Retina (tissue), 1 donor: ENCODE measurements at regions not wholly inside any gene's neighbourhood (a gene's known extent, or its start where the extent isn't known, plus 50 kb on each side); places are given as distances from the start of the nearest gene placed in this dataset.
"Not testable (repeated sequence)": the region's sequence is repeated elsewhere in the genome, so short reads cannot be mapped to it uniquely, and the experiment has no call there.

Experiments used
- DNase-seq: peaks from one replicate; pipeline ENCODE4 v3.0.0-alpha.2; 2016

DNA sequence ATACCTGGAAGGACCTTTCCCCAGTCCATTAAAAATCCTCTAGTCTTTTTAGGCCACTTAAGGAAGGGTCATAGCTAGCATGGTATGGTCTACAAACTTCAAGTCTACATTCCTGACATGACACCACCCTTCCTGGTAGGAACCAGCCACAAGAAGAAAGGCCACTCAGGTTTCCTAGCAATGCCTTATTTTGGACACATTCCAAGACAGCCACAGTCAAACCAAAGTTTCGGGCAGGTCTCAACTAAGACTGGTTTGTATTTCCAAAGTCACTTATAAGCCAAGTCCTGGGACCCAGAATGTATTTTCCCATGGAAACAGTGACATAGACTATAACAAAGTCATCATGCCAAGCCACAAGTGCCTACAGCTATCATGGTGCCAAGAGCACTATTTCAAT, 50.6 kb upstream of the SLC44A3 start:
- no peak for DNase-seq

DNA sequence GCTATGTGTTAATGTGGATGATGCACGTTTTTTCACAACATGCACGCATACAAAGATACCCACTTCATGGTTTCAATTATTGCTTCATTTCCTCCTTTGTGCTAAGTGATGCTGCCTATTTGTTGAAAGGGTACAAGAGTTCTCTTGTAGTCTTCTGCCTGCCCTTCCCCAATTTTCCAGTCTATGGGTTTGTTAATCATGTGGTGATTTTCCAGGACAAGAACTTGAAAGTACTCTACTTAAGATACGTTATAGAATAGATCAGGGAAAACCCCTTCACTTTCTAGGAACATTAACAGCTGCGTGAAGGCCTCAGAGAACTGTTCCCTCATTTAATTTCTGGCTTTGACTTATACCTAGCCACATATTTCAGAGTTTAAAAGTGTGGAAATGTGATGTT, 52.1 kb upstream of the SLC44A3 start:
- no peak for DNase-seq

DNA sequence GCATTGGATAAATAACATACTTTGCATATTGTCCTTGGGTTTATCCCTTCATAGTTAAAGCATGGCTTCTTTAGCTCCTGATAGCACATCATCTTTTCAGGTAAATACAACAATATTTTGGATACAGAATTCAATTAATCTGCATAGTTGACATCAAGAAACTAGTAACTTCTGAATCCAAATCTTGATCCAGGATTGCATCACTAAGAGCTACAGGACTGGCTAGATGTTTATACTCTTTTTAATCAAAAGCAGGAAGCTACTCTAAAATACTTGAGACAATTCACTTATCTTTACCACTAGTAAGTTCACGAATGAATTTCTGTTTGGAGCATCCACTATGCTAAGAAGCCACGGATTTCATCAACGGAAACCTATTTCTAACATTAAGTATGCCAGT, 54.2 kb upstream of the SLC44A3 start:
- DNase-seq, result no peak

DNA sequence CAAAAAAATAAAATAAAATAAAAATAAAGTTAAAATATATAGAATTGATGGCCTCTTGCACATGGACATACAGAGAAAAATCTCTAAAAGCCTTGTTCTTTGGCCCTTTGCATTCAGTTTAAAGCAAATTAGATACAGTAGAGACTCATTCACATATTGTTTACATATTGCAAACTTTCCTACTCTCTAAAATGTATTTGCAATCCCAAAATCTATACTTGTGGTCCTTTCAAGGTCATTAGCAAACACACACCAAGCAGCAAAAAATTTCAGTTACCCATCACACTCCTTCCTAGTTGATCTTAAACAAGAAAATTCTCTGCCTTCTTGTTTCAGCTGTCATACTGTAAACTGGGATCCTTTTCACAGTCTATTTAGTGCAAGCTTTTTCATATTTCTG, 61.0 kb upstream of the SLC44A3 start:
- DNase-seq, result no peak

DNA sequence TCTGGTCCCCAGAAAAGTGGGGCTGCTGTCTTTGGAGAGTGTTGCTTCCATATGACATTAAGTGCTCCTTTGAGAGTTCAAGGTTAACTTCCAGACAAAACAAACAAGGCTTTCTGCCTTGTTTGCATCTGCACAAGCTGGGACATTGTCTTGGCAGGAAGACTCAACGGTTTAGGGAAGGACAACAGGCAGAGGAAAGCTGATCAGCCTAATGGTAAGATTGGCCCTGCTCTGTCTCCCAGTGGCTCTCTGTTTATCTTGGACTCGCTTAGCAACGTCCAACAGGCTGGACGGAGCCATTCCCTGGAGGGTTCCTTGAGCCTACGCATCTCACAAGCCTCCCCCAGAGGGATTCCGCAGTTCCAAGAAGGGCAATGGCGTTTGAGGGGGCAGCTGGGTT, 62.2 kb upstream of the SLC44A3 start:
- no peak for DNase-seq

DNA sequence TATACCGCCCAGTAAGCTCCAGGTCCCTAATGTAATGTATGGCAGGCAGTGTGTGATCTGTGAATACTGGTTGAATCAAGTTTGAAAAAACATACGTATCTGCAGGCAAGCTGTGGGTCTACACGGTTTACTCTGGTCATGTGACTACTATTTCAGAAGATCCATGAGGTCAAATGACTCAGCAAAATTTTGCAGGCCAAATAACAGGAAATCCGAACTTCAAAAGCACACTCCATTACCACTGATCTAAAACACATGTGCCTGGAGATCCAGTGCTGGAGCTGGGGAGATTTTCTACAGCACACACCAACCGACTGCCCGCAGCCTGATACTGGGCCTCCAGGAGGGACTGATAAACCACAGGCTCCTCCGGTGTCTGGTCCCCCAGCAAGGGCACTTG, 64.5 kb upstream of the SLC44A3 start:
- no peak for DNase-seq

DNA sequence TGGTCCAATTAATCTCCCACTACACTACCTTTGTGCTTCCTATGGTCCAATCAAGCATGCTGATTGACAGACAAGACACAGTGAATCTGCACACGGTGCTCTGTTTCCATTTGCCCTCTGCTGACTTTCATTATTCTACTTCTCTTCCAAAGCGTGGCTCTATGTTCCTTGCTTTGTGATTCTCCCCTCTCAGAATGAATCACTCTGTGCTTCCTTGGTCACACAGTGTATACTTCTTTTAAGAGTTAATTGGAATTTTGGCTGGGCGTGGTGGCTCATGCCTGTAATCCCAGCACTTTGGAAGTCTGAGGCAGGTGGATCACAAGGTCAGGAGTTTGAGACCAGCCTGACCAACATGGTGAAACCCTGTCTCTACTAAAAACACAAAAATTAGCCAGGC, 65.1 kb upstream of the SLC44A3 start:
- not testable (repeated sequence) for DNase-seq

DNA sequence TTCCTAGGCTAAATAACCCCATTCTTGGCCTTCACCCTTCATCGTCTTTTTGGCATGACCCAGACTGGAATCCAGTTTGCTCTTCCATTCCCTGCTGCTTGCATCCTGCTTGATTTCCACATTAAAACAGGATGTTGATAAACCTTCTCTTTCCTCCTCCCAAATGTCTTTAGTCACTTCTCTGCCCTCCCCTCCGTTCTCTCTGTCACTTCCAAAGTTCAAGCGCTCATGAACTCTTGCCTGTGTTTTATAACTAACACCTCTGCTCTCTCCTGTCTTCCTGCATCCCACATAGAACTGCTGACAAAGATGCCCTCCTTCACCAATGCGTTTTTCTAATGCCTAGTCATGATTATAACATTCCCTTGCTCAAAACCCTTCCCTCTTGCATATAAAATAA, 65.6 kb upstream of the SLC44A3 start:
- DNase-seq, result no peak

DNA sequence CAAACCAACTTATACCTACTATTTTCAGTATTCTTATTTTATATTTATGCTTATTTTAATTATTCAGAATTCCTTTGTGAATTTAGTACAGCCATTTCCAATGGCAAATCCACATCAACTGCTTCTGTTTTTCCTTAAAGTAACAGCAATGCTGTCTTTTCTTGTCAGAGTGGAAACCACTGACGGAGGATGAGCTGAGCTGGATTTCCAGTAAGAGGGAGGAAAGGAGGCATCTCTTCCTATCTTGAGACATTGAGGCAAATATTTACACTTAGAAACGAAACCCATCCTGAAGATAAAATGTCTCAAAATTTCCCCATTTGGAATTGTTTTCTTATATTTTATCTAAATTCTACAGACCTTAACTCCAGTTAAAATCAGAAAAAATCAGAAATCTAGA, 66.1 kb upstream of the SLC44A3 start:
- DNase-seq, result no peak

DNA sequence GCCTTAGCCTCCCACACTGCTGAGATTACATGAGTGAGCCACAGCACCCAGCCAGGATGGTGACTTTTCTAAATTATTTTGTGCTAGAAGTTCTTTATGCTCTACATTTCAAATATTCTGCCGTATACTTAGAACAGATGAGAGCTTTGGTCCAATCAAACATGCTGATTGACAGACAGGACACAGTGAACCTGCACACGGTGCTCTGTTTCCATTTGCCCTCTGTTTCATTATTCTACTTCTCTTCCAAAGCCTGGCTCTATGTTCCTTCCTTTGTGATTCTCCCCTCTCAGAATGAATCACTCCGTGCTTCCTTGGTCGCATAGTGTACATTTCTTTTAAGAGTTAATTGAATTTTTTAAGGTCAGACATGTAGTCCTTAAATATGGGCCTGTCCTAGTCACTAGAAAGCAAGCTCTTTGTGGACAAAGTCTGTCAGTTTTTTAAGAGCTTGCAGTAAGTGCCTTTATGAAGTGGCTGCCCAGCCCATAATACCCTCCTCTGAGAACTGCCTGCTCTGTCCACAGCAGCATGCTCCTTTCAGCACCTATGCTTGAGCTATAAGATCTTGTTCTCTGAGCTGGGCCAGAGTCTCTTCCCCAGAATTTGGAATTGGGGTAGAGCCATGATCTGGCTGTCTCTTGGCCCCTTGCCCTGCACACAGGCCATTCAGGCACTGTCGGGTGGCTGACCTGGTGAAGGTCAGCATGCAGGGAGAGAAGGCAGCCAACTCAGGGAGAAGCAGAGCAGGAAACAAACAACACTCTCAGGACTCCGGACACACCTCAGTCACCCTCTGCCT, 66.8 kb upstream of the SLC44A3 start:
- no peak for DNase-seq

DNA sequence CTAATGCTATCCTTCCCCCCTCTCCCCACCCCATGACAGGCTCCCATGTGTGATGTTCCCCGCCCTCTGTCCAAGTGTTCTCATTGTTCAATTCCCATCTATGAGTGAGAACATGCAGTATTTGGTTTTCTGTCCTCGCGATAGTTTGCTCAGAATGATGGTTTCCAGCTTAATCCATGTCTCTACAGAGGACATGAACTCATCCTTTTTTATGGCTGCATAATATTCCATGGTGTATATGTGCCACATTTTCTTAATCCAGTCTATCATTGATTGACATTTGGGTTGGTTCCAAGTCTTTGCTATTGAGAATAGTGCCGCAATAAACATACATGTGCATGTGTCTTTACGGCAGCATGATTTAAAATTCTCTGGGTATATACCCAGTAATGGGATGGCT, 68.7 kb upstream of the SLC44A3 start:
- not testable (repeated sequence) for DNase-seq

DNA sequence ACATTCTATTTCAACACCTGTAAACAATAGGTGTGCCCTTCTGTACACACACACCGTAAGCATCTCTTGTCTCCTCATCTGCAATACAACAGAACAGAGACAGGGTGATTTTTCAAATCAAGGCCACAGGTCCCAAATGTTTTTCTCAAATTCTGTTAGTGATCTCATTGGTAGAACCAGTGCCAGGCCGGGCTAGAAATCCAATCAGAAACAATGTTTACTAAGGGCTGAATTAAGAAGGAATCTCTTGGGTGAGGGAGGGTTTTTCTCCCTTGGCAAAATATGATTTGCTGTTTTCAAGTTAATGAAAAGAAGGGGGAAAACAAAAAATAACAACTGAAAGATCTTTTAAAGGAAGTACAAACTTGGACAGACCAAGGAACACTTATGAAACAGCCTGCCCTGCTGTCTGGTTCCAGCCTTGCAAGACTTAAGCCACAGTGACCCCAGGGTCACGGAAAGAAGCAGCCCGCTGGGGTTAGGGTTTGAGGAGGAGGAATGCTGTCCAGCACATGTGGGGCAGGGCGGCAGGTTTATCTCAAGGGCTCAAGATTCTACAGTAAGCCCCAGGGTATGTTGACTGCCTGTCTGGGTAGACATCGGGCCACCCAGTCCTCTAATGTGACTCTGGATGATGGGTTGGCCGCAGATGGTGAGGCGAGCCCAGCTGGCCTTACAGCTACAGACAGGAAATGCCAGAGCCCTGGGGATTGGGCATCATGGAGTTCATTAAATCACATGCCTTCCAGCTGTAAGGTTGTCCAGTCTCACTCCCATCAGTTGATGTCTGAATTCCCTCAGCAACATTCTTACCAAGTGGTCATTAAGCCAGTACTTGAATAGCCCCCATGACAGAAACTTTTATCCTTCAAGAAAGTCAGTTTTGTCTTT, 73.3 kb upstream of the SLC44A3 start:
- no peak for DNase-seq

DNA sequence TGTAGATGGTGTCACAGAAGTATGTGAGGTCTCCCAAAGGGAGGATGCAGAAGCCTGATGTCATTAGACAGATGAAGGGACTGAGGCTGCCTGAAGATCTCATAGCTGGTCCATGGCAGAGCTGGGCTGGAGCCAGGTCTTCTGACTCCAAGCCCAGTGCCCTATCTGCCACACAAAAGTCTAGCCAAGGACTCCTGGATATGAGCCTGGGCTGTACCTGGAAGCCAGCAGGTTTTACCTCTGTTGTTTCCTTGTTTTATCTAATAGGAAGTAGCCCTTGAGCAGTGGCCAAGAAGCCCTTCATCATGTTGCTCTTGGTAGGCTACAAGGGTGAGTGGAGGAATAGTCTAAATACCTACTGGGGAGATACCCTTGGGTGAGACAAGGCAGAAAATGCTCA, 74.4 kb upstream of the SLC44A3 start:
- DNase-seq, result no peak

DNA sequence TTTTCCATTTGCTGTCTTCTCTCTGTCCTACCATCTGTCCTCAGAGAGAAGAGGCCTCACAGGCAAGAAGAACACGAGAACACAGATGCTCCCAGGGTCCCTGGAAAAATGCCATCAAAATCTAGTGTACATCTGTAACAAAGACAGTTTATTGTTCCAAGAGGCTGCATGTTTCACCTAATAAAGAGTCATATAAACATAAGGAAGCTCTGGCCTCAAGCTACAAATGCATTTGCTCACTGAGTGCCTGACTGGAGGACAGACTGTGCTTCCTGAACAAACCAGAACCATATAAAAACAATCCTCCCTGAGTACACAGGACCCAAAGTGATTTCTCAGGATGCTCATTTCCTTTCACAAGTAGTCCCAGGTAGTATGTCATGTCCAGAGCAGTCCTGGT, 76.3 kb upstream of the SLC44A3 start:
- DNase-seq, result no peak

DNA sequence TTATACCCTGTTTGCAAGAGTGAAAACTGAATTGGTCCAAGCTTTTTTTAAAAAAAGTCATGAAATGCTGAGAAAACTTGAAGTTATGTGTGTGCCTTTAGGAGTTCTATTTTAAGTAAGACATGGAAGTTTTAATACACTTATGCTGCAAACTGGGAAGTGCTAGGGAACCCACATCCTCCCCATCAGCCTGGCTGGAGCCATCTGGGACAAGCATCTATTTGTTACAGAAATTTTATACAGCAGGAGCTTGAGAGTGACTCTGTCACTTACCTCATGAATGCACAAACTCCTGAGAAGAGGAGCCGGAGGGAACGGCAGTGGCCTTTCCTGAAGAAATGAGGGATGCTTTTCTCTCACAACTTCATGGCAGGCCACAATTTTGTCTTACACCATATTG, 78.2 kb upstream of the SLC44A3 start:
- no peak for DNase-seq

DNA sequence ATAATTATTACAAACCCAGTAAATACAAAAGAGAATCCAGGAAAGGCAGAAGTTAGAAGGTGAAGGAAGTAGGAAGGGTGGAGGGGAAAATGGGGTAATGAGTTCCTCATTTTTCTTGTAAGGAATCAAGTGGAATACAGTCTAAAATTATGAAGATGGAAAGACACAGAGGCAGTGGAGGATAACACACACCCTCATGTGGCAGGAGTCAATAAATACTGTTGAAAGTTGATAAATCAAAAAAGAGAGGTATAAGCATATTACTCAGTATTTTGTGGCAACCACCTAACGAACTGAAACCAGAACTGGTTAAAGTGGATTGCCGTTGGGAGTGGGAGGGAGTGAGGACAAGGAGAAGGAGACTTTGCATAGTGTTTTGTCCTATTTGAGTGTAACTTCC, 78.6 kb upstream of the SLC44A3 start:
- DNase-seq, result no peak

DNA sequence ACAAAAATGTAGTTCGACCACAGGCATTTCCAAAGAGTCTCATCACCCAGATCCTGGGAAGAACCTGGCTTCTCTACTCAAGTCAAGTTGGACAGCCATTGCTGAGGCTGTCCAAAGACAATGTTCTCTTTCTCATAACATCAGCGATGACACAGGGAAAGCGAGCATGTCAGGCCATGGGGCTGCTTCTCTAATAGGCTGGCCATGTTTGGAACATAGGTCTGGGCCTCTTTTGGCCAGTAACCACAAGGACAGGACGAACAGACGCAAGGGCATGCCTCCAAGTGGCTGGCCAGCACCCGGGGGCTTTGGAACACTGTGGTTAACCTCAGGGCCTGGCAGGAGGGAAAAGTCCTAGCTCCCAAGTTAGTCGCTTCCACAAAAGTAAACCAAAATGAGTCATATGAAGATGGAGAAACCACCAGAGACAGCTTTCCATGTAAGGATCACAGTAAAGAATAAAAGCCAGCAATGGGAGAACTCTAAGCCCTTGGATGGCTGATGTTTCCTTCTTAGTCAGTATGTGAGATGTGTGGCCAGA, 80.6 kb upstream of the SLC44A3 start:
- DNase-seq, result no peak

DNA sequence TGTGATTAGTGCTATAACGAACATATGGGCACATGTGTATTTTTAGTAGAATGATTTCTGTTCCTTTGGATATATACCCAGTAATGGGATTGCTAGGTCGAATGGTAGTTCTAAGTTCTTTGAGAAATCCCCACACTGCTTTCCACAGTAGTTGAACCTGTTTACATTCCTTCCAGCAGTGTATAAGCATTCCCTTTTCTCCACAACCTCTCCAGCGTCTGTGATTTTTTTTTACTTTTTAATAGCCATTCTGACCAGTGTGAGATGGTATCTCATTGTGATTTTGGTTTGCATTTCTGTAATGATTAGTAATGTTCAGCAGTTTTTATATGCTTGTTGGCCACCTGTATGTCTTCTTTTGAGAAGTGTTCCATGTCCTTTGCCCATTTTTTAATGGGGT, 81.8 kb upstream of the SLC44A3 start:
- DNase-seq, result no peak

DNA sequence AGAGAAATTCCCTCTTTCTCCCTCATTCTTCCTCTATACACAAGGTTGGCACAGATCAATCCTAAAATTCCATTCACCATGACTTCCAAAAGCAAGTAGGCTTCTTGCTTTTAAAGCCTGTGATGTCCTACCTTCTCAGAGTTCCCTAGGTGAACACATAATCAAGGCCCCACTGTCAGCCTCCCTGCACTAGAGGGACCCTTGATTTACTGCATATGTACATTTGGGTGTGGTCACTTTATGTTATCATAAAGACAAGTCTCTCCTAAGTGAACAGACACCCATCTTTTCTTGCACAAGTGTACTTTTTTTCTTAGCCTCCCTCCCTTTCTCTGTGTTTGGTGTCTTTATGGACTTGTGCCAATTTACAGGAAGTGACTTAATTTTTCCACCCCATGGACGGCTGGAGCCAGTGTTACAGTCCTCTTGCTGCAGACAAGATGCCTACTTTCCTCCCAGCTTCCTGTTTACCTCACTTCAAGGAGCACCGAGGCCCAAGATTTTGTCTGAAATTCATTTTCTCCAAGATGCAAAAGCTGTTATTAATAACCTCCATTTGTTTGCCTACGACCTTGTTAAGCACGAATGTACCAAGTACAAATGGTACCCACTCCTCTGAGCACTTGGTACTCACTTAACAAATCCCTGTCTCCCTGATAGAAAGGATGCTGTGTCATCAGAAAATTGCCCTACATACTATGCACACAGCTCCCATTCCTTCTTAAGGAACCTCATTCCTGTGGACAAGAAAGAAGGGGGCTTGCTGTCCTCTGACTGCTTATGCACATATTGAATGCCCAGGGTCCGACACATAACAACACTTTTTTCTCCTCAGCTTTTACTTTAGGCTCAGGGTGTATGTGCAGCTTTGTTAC, 82.8 kb upstream of the SLC44A3 start:
- no peak for DNase-seq

DNA sequence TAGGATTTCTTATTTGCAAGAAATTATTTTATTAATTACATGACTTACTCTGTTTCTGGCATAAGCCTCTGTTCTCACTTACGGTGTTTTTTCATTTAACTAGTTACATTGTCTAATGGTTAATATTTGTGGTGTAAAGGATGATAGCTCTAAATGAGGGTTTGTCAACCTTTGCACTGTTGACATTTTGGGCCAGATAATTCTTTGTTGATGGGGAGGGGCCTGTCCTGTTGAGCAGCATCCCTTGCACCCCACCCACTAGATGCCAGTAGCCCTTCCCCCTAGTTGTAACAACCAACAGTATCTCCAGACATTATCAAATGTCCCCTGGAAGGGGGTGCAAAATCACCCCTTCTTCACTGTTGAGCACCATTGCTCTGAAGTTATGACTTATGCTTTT, 83.6 kb upstream of the SLC44A3 start:
- no peak for DNase-seq

DNA sequence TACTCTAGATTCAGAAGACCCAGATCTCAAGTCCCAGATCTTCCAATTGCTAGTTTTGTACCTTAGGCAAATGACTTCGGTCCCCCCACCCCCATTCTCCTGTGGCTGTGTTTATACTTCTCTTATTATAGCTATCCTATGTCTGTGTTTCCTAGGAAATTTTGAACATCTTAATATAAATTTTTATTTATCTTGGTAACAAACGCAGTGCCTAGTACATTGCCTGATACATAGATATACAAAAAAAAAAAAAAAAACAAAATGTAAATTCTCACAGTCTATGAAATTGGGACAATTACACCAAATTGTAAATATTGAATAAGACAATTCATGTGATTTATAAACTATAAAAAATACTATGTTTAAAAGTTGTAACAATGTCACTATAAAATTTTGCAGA, 84.1 kb upstream of the SLC44A3 start:
- DNase-seq, result no peak

DNA sequence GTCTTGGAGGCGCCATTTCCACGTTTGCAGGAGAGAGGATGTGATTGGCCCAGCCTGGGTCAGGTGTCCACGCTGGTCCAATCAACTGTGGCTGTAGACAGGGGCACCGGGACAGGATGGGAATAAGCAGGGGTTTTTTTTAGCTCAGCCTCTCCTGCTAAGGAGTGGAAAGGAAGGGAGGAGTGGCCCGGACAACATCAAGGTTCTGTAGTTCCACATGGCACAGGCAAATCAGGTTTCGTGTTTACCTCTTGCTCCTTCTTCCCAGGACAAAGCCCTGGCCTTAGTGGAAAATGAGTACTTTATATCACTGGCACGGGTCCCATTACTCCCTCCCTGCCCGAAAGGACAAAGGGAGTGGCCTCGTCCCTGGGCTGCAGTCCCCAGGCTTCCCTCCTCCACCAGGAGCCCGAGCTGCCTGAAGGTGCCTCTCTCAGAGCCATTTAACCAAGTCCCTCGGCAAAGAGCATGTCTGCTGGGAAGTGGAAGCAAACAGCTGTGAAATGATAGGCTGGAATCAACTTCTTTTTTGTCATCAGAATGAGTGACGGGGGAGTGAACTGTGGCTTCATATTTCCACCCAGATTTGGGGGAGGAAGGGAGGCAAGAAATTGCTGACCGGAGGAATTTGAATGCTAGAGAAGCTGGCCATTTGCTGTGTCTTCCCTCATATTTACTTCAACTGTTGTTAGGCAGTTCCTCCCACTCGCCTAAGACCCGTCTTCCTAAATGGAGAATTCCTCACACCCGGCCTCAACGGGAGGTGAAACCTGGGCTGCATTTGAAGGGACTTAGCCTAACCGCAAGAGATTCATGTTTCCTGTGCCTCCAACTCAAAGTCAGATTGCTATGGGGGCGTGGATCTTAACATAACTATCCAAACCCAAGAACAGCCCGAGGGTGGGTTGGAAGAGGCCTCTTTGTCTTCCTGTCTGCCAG, 84.9 kb upstream of the SLC44A3 start:
- no peak for DNase-seq
